HepG2 (cell line): ENCODE measurements at regions not wholly inside any gene's neighbourhood (a gene's known extent, or its start where the extent isn't known, plus 50 kb on each side); places are given as distances from the start of the nearest gene placed in this dataset.

ENCODE experiments used
- ATAC-seq: fragments of 200-7000 bp; cut with Tn5 transposase; 3 replicates; pipeline ENCODE4 v1.9.1; 2020; ENCODE audit warnings: mild to moderate bottlenecking, moderate library complexity
- BruUV-seq: library from RNA; stranded (reverse); fragments of 400-500 nt; replicated peaks from 2 replicates; lab custom pipeline; 2021; lab: Mats Ljungman, UMichigan
- CTCF ChIA-PET: fragments of 300-600 bp; formaldehyde crosslinking; extraction: SDS; loops from one replicate; lab custom pipeline; 2021; ENCODE audit warnings: low total read pairs, inconsistent platforms, low intra/inter-chr PET ratio; lab: Yijun Ruan, JAX
- POLR2A ChIA-PET: fragments of 350-600 bp; sonication (Branson Sonifier 250); formaldehyde crosslinking; loops from one replicate; lab custom pipeline; 2020; ENCODE audit warnings: antibody characterized with exemption, inconsistent platforms; lab: Yijun Ruan, JAX
- DNase-seq: peaks from one replicate; pipeline ENCODE4 v3.0.0-alpha.2; 2015; ENCODE audit warnings: low spot score
- FAIRE-seq: peaks from 3 replicates; lab custom pipeline; 2011; peaks lifted over from hg19 to GRCh38; lab: Jason Lieb, UNC
- H2AFZ ChIP-seq: one replicate; pipeline ENCODE4 v1.6.1; 2011; ENCODE audit warnings: low read length, inconsistent platforms
- H3K27ac ChIP-seq: fragments of 300-600 bp; 3 replicates; pipeline ENCODE4 v1.8.0; 2011; ENCODE audit warnings: mixed run types, mild to moderate bottlenecking, mixed read lengths, low read length, inconsistent platforms; ENCODE audit not compliant: insufficient read depth; ENCODE audit errors: extremely low read length
- H3K27me3 ChIP-seq, 2 experiments: fragments of 200-600 bp in 1 of 2; 2 replicates in 1 of 2; 3 replicates in 1 of 2; pipeline versions ENCODE4 v1.6.0 to v1.8.0; 2011; ENCODE audit warnings: low read length in 2 of 2, mild to moderate bottlenecking in 2 of 2, moderate library complexity in 2 of 2, inconsistent platforms in 1 of 2; ENCODE audit not compliant: insufficient read depth in 2 of 2, control insufficient read depth in 1 of 2
- H3K36me3 ChIP-seq, 2 experiments: fragments of 200-600 bp in 1 of 2; replicated peaks in 1 of 2; 2 replicates in 1 of 2; 3 replicates in 1 of 2; pipeline versions ENCODE4 v1.5.1 to v1.8.0; 2011; ENCODE audit warnings: low read length in 2 of 2, inconsistent platforms in 1 of 2; ENCODE audit not compliant: insufficient read depth in 2 of 2, control insufficient read depth in 1 of 2
- H3K4me1 ChIP-seq: 2 replicates; pipeline ENCODE4 v1.5.1; 2012; ENCODE audit warnings: low read length, inconsistent platforms; ENCODE audit not compliant: insufficient read depth
- H3K4me2 ChIP-seq: 2 replicates; pipeline ENCODE4 v1.6.0; 2011; ENCODE audit warnings: low read depth, low read length, inconsistent platforms
- H3K4me3 ChIP-seq, 3 experiments: fragments of 200-600 bp in 1 of 3; sonication (generic), shearing (Covaris generic) in 1 of 3; replicated peaks in 1 of 3; 2 replicates each; pipeline ENCODE4 v1.5.1; 2011 to 2016; ENCODE audit warnings: low read length in 3 of 3, inconsistent platforms in 2 of 3, low read depth in 2 of 3, mild to moderate bottlenecking in 2 of 3, control low read depth in 1 of 3, mixed read lengths in 1 of 3; ENCODE audit not compliant: insufficient read depth in 1 of 3
- H3K79me2 ChIP-seq: one replicate; pipeline ENCODE4 v1.6.1; 2011; ENCODE audit warnings: low read length, inconsistent platforms; ENCODE audit not compliant: insufficient read depth
- H3K9ac ChIP-seq: 2 replicates; pipeline ENCODE4 v1.6.0; 2011; ENCODE audit warnings: mild to moderate bottlenecking, low read depth, low read length, inconsistent platforms; ENCODE audit not compliant: insufficient read depth
- H3K9me3 ChIP-seq: 2 replicates; pipeline ENCODE4 v1.5.1; 2012; ENCODE audit warnings: mild to moderate bottlenecking, low read length
- H4K20me1 ChIP-seq: 2 replicates; pipeline ENCODE4 v1.6.0; 2011; ENCODE audit warnings: inconsistent platforms, mild to moderate bottlenecking, low read length, moderate library complexity; ENCODE audit not compliant: insufficient read depth
- GABPA ChIP-seq, 2 experiments: IDR thresholded peaks; 2 replicates each; pipeline ENCODE4 v1.6.1; 2011 to 2016; ENCODE audit warnings: low read depth in 2 of 2, low read length in 1 of 2, missing biosample characterization in 1 of 2, missing genetic modification characterization in 1 of 2
- GFI1 ChIP-seq: sonication (generic); formaldehyde crosslinking; IDR thresholded peaks from 2 replicates; pipeline ENCODE4 v1.5.0; 2020; ENCODE audit warnings: missing genetic modification reagents, mild to moderate bottlenecking, borderline replicate concordance
- HIVEP1 ChIP-seq: sonication (generic); formaldehyde crosslinking; IDR thresholded peaks from 2 replicates; pipeline ENCODE4 v1.4.0; 2020; ENCODE audit warnings: mild to moderate bottlenecking, missing genetic modification reagents
- MTA3 ChIP-seq: sonication (generic); formaldehyde crosslinking; IDR thresholded peaks from 2 replicates; pipeline ENCODE4 v1.4.0; 2020; ENCODE audit warnings: missing genetic modification reagents
- NR2F1 ChIP-seq, 2 experiments: fragments of 450-650 bp in 1 of 2; formaldehyde crosslinking in 1 of 2; IDR thresholded peaks; 2 replicates each; pipeline versions ENCODE4 v1.5.0 to v1.6.1; 2016 to 2020; ENCODE audit warnings: mild to moderate bottlenecking in 1 of 2, missing compliant biosample characterization in 1 of 2, missing genetic modification reagents in 1 of 2, moderate library complexity in 1 of 2
- PAF1 ChIP-seq: IDR thresholded peaks from 2 replicates; pipeline ENCODE4 v1.6.1; 2016; ENCODE audit warnings: missing genetic modification reagents, missing compliant biosample characterization
- PRMT3 ChIP-seq: sonication (generic); formaldehyde crosslinking; IDR thresholded peaks from 2 replicates; pipeline ENCODE4 v1.8.1; 2022; ENCODE audit warnings: low read depth, mild to moderate bottlenecking, moderate library complexity, missing genetic modification reagents, borderline replicate concordance
- RBAK ChIP-seq: sonication (generic); formaldehyde crosslinking; IDR thresholded peaks from 2 replicates; pipeline ENCODE4 v1.5.1; 2020; ENCODE audit warnings: mild to moderate bottlenecking, missing genetic modification reagents
- THAP11 ChIP-seq: IDR thresholded peaks from 2 replicates; pipeline ENCODE4 v1.6.1; 2016; ENCODE audit warnings: missing biosample characterization, missing genetic modification reagents
- ZNF121 ChIP-seq: sonication (generic); formaldehyde crosslinking; IDR thresholded peaks from 2 replicates; pipeline ENCODE4 v1.5.0; 2020; ENCODE audit warnings: mild to moderate bottlenecking, missing genetic modification reagents
- ZNF331 ChIP-seq: sonication (generic); formaldehyde crosslinking; IDR thresholded peaks from 2 replicates; pipeline ENCODE4 v1.4.0; 2020; ENCODE audit warnings: missing genetic modification reagents
- WGBS: methylation state at CpG from one replicate; pipeline ENCODE4 v1.1.6; 2017; ENCODE audit warnings: low lambda C conversion rate; 5-methylcytosine and 5-hydroxymethylcytosine counted together
- in situ Hi-C: cut with HindIII; loops from 2 replicates; pipeline ENCODE4 v1.10.0; 2017; ENCODE audit warnings: low pct_unique_long_range_greater_than_20kb; ENCODE audit not compliant: extremely low pct_ligation_motif_present
- intact Hi-C: fragments of 100-400 bp; cut with micrococcal nuclease; formaldehyde crosslinking; loops from one replicate; pipeline ENCODE4 v1.10.0; 2022; ENCODE audit not compliant: unreplicated experiment
- TF ChIP-seq, protein P1 (sequence below): sonication (generic); formaldehyde crosslinking; IDR thresholded peaks from 2 replicates; pipeline ENCODE4 v1.5.0; 2020; ENCODE audit warnings: missing genetic modification reagents

DNA sequence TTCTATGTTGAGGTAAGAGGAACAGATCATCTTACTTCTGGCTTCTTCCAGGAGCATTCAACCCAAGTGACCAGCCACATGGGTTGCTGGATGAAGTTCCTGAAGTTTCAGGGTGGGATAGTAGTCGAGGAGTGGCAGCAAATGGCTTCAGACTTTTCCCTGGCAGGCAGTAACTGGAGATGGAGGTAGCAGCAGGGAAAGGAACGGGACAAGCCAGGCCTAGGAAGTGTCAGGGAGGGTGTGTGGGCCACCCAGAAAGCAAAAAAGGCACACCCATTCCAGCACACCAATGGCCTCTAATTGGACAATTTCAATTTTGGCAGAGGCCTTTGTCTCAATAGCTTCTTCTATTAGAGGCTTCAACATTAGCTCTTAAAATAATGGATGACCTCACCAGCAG is 498.6 kb upstream of the ATP11B start (continued):
- TF ChIP-seq GABPA (IDR thresholded peaks at IDR 0.05; ENCODE audit: low read depth, low read length): no peak
- no peak for TF ChIP-seq GABPA (CRISPR knock-in tag; IDR thresholded peaks at IDR 0.05; ENCODE audit: low read depth)
- TF ChIP-seq MTA3 (CRISPR knock-in tag): no peak
- no peak for TF ChIP-seq HIVEP1 (CRISPR knock-in tag)
- TF ChIP-seq, all 625 proteins: peak for 0

DNA sequence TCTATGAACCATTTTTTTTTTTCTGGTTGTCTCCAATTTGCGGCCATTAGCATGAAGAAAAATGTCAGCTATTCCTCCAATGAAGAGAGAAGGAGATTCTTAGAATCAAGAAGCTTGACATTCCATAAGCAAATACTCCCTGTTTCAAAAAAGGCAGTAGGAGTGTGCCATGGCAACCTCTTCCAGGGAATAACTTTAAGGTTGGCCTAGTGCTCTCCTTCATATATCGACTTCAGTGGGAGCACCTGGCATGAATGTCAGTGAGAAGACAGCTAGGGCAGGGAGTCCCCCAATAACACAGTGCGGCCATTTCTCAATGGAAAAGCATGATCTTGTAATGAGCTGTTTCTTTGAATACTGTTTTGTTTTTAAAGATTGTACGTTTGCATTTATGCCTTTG is 493.0 kb upstream of the ATP11B start:
- H3K9me3 ChIP-seq: no peaks in the 10 kb centered on the region
- ChIA-PET CTCF (no interaction called here), POLR2A (no interaction called here)
- no peak for TF ChIP-seq PAF1 (CRISPR knock-in tag)
- no peak for TF ChIP-seq RBAK (CRISPR knock-in tag)
- TF ChIP-seq, protein P1, sequence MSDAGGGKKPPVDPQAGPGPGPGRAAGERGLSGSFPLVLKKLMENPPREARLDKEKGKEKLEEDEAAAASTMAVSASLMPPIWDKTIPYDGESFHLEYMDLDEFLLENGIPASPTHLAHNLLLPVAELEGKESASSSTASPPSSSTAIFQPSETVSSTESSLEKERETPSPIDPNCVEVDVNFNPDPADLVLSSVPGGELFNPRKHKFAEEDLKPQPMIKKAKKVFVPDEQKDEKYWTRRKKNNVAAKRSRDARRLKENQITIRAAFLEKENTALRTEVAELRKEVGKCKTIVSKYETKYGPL: no peak
- TF ChIP-seq ZNF331: no peak
- no peak for TF ChIP-seq PRMT3 (CRISPR knock-in tag)
- TF ChIP-seq THAP11 (CRISPR knock-in tag): no peak
- TF ChIP-seq ZNF121 (CRISPR knock-in tag): no peak
- TF ChIP-seq GFI1 (CRISPR knock-in tag): no peak
- TF ChIP-seq NR2F1 (CRISPR knock-in tag; IDR thresholded peaks at IDR 0.05): no peak
- in situ Hi-C loops: no loop called here
- no peak for ATAC-seq
- H2AFZ ChIP-seq: no peak overlapping the region
- H3K27me3 ChIP-seq: no peaks in the 10 kb centered on the region
- no peak overlapping the region for H3K4me2 ChIP-seq
- no TSS peak for BruUV-seq
- 14% methylated on average over 4 of the region's 4 CpGs for WGBS
- FAIRE-seq: no peak
- H3K9ac ChIP-seq: no peak overlapping the region
- no peaks in the 10 kb centered on the region for H3K4me1 ChIP-seq
- no peak overlapping the region for H3K27ac ChIP-seq
- intact Hi-C loops: no loop called here
- H4K20me1 ChIP-seq: no peaks in the 10 kb centered on the region
- no peaks in the 10 kb centered on the region for H3K36me3 ChIP-seq
- DNase-seq: no peak
- no peaks in the 10 kb centered on the region for H3K79me2 ChIP-seq
- no peak overlapping the region for H3K4me3 ChIP-seq
